ENCODE measurements at regions not wholly inside any gene's neighbourhood (a gene's known extent, or its start where the extent isn't known, plus 50 kb on each side); places are given as distances from the start of the nearest gene placed in this dataset.
"Not testable (repeated sequence)": the region's sequence is repeated elsewhere in the genome, so short reads cannot be mapped to it uniquely, and the experiment has no call there.

GRCh38 chr12:131340616-131341210, 370.2 kb upstream of the SFSWAP start:
- no peak for ATAC-seq (ENCODE audit: insufficient number of reproducible peaks, low FRiP score, low read depth)
- TF ChIP-seq, protein P1, sequence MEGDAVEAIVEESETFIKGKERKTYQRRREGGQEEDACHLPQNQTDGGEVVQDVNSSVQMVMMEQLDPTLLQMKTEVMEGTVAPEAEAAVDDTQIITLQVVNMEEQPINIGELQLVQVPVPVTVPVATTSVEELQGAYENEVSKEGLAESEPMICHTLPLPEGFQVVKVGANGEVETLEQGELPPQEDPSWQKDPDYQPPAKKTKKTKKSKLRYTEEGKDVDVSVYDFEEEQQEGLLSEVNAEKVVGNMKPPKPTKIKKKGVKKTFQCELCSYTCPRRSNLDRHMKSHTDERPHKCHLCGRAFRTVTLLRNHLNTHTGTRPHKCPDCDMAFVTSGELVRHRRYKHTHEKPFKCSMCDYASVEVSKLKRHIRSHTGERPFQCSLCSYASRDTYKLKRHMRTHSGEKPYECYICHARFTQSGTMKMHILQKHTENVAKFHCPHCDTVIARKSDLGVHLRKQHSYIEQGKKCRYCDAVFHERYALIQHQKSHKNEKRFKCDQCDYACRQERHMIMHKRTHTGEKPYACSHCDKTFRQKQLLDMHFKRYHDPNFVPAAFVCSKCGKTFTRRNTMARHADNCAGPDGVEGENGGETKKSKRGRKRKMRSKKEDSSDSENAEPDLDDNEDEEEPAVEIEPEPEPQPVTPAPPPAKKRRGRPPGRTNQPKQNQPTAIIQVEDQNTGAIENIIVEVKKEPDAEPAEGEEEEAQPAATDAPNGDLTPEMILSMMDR (IDR thresholded peaks at IDR 0.05): no peak
- no peak overlapping the region for H3K4me3 ChIP-seq
- H3K9me3 ChIP-seq: no peaks in the 10 kb centered on the region
- H3K36me3 ChIP-seq: no peaks in the 10 kb centered on the region
- no peaks in the 10 kb centered on the region for H3K4me1 ChIP-seq (ENCODE audit: control insufficient read depth in 1 of 2, low read depth in 2 of 2)
- DNase-seq (ENCODE audit: low spot score): no peak
- H3K27ac ChIP-seq: no peak overlapping the region
- H3K27me3 ChIP-seq (replicated peaks; ENCODE audit: insufficient read depth): no peaks in the 10 kb centered on the region

DNA sequence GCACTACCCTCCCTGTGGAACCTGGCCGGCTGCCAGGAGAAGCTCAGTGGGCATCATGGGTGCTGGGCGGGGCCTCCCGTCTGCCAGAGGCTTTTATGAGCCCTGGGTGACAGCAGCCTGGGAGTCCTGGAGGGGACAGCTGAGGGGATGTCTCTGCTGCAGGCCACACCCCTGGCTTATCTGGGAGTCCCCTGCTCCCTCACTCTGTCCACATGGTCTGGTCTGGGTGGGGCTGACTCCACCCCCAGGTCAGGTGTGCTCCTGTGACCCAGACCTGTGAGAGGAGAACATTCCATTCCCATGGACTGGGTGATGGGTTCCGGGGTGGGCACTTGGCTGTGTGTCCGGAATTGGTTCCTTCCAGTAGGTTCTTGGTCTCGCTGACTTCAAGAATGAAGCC, 369.3 kb upstream of the SFSWAP start:
- not testable (repeated sequence) for DNase-seq (ENCODE audit: low spot score); H3K9me3 ChIP-seq; H3K4me3 ChIP-seq; H3K27me3 ChIP-seq (replicated peaks; ENCODE audit: insufficient read depth); H3K27ac ChIP-seq; ATAC-seq (ENCODE audit: insufficient number of reproducible peaks, low FRiP score, low read depth); H3K4me1 ChIP-seq (ENCODE audit: control insufficient read depth in 1 of 2, low read depth in 2 of 2); H3K36me3 ChIP-seq

DNA sequence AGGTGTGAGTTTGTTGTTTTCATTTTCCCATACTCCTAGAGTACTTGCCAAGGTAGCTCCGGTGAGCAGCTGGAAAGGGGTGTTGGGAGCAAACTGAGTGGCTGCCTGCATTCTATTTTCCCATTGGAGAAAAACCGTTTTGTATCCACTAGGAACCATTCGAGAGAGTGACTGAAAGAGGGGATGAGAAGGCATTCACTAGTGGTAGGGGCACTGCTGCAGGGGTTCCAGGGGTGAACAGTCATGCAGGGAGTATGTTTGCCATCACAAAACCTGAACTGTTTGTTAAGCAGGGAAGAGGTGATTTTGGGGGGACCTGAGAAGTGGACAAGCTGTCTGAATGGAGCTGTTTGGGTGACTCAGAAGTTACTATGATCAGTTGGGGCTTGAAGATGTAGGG, 367.5 kb upstream of the SFSWAP start:
- H3K9me3 ChIP-seq; H3K4me1 ChIP-seq (ENCODE audit: control insufficient read depth in 1 of 2, low read depth in 2 of 2); H3K36me3 ChIP-seq; H3K27ac ChIP-seq; H3K27me3 ChIP-seq (replicated peaks; ENCODE audit: insufficient read depth); DNase-seq (ENCODE audit: low spot score); ATAC-seq (ENCODE audit: insufficient number of reproducible peaks, low FRiP score, low read depth); H3K4me3 ChIP-seq: not testable (repeated sequence)

DNA sequence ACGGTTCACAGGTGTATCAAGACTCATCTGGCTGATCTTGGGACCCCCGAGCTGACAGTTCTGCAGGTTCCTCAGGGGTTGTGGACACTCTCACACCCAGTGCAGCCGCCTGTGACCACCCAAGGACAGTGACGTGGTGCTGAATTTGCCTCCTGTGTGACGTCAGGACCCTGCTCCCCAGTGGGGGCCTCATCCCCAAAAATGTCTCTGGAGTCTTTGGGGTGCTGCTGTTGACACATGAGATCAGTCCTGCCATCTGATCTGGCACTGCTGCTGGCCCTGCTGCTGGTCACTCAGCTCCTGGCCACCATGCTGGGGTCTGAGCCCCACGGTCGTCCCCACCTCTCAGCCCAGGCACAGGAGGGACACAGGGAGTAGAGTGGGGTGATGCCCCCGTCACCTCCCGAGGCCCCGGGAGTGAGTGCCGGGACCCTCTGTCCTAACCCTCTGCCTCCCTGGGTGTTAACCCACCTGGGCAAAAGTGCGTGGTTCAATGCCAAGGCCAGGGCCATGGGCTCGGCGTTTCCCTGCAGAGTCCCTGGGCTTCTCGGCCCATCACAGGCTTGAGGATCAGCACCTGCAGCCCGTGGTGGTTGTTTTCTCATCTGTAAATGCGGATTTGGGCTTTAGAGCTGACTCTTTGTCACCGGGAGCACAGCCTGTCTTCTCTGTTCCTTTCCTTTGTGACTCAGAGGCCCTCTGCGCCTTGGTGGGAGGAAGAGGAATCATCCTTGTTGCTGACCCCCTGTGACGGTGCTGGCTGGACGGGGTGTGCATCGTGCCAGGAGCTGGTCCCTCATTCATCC, 366.0 kb upstream of the SFSWAP start:
- not testable (repeated sequence) for H3K4me3 ChIP-seq; H3K4me1 ChIP-seq (ENCODE audit: control insufficient read depth in 1 of 2, low read depth in 2 of 2); H3K36me3 ChIP-seq; H3K27ac ChIP-seq; DNase-seq (ENCODE audit: low spot score); H3K27me3 ChIP-seq (replicated peaks; ENCODE audit: insufficient read depth); H3K9me3 ChIP-seq; ATAC-seq (ENCODE audit: insufficient number of reproducible peaks, low FRiP score, low read depth)

GRCh38 chr12:131345521-131346436, 365.1 kb upstream of the SFSWAP start:
- TF ChIP-seq, protein P1 (IDR thresholded peaks at IDR 0.05): no peak
- H3K27me3 ChIP-seq (replicated peaks; ENCODE audit: insufficient read depth): no peaks in the 10 kb centered on the region
- H3K4me3 ChIP-seq: no peak overlapping the region
- H3K4me1 ChIP-seq (ENCODE audit: control insufficient read depth in 1 of 2, low read depth in 2 of 2): no peaks in the 10 kb centered on the region
- H3K27ac ChIP-seq: no peak overlapping the region
- H3K9me3 ChIP-seq: no peaks in the 10 kb centered on the region
- no peak for DNase-seq (ENCODE audit: low spot score)
- ATAC-seq (ENCODE audit: insufficient number of reproducible peaks, low FRiP score, low read depth): no peak
- H3K36me3 ChIP-seq: no peaks in the 10 kb centered on the region

GRCh38 chr12:131346555-131347344, 364.1 kb upstream of the SFSWAP start:
- Histone ChIP-seq H3K9me3 (no peaks in the 10 kb centered on the region), H3K4me1 (ENCODE audit: control insufficient read depth in 1 of 2, low read depth in 2 of 2) (no peaks in the 10 kb centered on the region), H3K27me3 (replicated peaks; ENCODE audit: insufficient read depth) (no peaks in the 10 kb centered on the region), H3K4me3 (no peak overlapping the region), H3K27ac (no peak overlapping the region), H3K36me3 (no peaks in the 10 kb centered on the region)
- TF ChIP-seq, protein P1 (IDR thresholded peaks at IDR 0.05): no peak
- ATAC-seq (ENCODE audit: insufficient number of reproducible peaks, low FRiP score, low read depth): no peak
- no peak for DNase-seq (ENCODE audit: low spot score)

Data from thoracic aorta (tissue), 2 donors.